HG03196 (cell line): ENCODE measurements at regions not wholly inside any gene's neighbourhood (a gene's known extent, or its start where the extent isn't known, plus 50 kb on each side); places are given as distances from the start of the nearest gene placed in this dataset.

Experiments
- ATAC-seq: cut with Tn5 transposase; IDR thresholded peaks from one replicate; pipeline ENCODE4 v1.9.1; 2021; ENCODE audit not compliant: unreplicated experiment

DNA sequence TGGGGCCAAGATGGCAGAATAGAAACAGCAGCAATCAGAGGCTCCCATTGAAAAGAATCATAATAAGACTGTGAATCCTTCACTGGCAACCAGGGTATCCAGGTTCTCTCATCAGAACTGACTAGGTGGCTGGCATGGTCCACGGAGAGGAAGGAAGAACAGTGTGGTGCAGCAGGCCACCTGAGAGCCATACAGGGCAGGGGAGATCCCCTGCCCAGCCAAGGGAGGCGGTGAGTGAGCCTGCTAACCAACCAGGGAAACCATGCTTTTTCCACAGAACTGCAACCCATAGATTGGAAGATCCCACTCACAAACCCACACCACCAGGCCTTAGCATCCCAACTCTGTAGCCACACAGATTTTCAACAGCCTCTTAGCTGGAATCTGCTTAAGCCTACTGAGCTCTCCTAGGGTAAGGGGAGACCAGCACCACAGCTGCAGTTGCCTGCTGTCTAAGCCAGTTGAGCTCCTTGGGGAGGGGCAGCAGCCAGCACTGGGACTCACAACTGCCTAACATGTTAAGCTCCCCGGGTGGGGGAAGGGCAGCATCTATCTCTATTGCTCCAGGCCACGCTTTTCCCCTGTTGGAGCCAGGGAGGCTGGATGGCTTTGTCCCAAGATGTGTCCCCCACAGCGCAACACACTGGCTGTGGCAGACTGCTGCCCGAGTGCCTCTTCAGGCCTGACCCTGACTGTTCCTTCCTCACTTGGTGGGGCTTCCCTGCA lies 342.6 kb upstream of the CCDC196 start:
- no peak for ATAC-seq

DNA sequence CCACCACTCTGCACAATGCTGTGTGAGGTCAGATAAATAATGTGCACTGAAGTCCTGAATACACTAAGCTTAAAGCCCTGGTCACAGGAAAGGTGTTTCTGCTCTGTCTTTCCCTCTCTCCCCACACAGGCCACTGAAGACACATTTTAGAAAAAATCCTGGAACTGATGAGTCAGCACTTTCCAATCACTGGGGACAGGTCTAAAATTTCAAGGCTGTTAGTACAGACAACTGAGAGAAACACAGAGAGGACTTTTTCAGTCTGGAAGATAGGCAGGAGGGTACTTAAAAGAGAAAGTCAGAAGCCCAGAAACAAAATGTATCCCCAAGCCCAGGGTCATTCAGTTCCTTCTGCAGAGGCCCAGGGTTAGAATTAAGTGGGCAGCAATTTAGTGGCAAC lies 333.9 kb upstream of the CCDC196 start:
- no peak for ATAC-seq

DNA sequence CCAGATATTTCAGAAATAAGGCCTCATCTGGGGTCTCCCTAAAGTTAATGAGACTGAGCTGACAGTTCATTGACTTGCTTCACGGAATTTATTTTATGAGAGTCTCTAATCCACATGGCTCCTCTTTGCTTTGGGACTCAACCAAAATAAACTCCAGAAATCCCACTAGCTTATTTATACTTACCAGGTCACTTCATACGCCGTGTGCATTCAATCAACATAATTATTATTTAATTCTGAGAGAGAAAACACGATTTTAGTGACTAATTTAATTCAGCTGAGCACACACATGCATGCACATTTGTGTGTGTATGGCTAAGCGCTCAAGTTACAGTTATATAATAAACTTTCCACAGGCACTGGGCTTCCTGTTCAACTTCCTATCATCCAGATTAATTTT lies 333.4 kb upstream of the CCDC196 start:
- ATAC-seq, result no peak

DNA sequence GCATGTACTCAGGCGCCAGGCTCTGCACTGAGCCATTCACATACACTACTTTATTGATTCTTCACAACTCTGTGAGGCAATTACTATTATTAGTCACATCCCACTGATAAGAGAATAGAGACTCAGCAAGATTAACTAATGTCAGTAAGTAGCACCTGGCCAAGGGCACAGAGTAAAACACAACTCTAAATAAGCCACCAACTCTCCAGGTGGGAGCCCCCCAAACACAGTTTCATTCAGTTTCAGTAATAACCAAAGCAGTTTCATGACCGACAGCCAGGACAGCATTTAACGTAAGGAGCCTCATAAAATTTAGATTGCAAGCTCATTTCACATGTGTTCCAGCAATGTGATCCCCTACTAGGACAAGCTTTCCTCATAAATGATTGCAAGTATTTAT lies 323.1 kb upstream of the CCDC196 start:
- ATAC-seq, result no peak

DNA sequence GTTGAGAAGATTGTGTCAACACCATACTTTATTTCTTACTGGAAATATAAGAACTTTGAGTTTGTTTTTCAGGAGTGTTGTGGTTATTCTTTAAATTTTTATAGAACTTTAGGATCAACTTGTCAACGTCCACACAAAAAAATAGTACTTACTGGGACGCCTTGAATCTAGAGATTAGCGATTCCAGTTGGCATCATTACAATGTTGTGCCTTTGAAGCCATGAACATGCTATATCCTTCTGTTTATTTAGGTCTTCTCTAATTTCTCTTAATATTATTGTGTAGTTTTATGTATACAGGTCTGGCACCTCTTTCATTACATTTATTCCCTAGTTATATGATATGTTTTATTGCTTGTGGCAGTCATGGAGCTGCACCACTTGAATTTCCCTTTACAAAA lies 320.8 kb upstream of the CCDC196 start:
- no peak for ATAC-seq

DNA sequence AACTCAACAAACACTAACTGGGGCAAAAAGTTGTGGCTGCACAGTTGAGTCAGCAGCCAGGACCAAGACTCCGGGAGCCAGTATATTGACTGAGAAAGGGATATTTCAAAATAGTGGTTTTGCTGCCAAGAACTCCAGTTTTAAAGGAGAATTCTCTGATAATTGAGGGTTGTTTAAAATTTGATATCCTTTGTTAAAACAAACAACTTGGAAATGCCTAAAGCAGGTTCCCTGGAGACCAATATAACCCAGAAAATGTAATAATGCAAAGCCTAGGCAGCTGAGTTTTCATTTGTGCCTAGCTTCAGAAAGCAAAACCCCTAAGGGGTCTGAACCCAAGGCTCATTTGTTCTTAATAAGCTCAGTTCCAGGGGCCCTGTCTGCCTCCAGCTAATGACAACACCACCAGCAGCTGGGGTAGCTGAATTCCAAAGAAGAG lies 311.7 kb upstream of the CCDC196 start:
- ATAC-seq, result no peak

DNA sequence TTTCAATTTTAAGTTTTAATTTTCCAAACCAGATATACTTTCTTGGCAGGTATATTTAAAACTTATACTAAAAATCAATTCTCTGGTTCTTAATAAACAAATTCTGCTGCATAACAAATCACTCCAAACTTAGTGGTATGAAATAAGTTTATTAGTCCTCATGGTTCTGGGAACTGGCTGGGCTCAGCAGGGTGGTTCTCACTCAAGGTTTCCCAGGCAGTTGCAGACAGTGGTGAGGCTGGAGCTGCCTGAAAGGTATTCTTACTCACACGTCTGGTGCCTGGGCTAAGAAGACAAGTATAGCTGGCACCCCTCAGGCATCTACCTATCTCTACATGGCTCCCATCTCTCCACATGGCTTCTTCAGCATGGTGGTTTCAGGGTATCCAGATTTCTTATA lies 308.2 kb upstream of the CCDC196 start:
- no peak for ATAC-seq

DNA sequence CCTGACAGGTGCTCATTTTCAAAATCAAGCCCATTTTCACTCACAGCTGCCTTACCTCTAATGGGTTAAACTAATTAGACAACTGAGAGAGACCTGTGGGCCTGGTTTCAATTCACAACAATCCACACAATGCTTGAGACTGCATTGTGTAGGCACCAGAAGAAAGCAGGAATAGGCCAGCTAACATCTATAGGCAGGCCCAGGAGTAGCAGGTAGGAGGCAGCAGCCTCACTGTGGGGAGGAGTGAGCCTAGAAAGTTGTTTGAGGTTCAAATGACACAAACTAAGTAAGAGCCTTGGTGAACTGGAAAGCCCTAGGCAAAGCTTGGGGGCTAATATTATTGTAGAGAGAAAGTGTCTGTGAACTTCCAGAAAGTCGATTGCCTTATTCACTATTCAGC lies 289.5 kb upstream of the CCDC196 start:
- ATAC-seq, result no peak

DNA sequence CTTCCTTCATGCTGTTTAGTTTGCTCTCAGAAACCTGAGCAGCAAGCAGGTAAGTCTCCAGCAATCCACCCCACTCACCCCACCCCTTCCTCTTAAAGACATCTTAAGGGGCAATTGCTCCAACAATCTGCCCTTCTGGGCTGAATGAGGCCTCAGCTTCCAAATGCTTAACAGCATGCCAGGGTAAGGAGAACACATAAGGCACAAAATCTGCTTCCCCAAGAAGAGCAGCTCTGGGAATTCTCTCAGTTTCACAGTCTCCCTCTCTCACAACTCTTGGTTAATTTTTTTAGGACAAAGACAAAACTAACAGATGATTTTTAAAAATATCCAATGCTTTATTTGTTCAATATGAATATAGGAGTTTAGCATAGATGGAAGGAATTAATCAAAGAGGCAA lies 288.9 kb upstream of the CCDC196 start:
- no peak for ATAC-seq

DNA sequence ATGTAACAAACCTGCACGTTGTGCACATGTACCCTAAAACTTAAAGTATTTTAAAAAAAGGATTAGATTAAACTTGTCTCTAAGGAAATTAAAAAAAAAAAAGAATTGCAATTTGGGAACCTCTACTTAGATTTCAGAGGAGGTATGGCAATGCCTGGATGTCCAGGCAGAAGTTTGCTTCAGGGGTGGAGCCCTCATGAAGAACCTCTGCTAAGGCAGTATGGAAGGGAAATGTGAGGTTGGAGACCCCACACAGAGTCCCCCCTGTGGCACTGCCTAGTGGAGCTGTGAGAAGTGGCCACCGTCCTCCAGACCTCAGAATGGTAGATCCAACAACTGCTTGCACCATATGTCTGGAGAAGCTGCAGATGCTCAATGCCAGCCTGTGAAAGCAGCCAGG lies 279.6 kb upstream of the CCDC196 start:
- no peak for ATAC-seq

DNA sequence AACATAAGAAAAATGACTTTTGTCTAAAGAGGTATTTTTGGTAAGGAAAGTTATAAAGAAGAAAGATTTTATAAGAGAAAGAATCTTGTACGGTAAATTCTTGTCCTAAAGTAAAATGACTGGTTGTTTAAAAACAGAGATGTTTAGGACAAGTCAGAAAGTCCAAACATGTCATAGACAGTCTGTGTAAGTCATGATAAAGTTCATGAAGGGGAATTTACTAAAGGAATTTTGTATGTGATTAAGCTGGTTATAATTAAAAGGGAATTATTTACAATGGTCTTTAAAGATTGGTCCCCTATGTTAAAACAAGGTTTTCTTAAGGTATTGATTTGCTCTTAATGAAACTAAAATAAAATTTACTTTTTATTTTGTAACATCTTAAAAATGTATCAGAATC lies 269.4 kb upstream of the CCDC196 start:
- ATAC-seq, result no peak

DNA sequence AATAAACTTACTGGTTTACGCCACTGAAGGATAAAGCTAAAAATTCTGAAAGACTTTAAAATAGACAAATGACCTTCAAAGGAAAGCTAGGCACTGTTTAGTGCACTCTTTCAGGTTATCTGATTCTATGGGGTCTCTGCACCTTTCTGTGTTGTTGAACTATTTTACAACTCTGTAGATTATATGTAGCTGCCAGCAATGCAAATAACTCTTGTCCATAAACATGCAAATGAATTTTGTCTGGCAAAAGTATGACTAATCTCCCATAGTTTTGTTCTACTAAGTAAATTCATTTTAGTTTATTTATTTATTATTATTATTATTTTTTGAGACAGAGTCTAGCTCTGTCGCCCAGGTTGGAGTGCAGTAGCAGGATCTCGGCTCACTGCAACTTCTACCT lies 266.3 kb upstream of the CCDC196 start:
- no peak for ATAC-seq

DNA sequence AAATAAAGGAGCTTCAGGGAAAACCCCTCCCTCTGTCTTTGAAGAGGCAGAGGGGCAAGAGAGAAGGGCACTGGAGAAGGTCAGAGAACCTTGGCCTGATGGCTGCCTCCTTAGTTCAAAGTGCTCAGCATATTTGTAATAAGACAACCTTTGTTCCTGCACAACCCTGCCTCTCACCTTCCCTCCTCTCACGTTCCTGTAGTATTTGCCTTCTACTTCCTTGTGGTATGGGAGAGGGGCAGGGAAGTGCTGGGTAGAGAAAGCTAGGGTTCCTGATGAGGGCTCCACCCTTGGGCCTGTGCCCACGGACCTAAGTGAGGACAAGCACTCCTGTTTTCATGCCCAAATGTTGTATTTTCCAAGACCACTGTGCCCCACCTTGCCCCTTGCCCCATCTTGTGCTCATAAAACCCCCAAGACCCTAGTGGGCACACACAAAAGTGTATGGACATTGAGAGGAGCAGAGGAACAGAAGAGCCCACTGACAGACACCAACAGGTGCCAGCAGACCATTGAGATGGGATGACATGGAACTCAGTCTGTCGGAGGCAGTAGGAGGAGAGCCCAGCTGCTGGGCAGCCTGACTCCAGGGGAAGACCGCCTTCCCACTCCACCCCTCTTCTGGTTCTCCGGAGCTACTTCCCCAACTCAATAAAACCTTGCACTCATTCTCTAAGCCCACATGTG lies 261.5 kb upstream of the CCDC196 start:
- no peak for ATAC-seq

DNA sequence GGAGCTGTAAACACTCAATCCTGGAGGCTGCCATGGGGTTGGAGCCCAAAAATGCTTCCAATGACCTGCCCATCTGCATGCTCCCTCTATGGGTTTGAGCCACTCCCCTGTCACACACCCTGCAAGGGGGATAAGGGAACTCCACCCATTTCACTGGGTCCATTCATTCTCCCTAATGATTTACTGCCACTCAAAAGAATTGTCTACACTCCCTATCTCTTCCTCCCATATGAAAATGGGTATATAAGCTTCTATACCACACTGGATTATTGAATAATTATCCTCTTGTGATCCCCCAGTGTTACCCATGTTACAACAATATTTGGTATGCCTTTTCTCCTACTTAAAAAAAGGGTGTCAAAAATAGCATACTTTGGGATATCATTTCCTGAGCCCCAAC lies 260.8 kb upstream of the CCDC196 start:
- ATAC-seq, result no peak

DNA sequence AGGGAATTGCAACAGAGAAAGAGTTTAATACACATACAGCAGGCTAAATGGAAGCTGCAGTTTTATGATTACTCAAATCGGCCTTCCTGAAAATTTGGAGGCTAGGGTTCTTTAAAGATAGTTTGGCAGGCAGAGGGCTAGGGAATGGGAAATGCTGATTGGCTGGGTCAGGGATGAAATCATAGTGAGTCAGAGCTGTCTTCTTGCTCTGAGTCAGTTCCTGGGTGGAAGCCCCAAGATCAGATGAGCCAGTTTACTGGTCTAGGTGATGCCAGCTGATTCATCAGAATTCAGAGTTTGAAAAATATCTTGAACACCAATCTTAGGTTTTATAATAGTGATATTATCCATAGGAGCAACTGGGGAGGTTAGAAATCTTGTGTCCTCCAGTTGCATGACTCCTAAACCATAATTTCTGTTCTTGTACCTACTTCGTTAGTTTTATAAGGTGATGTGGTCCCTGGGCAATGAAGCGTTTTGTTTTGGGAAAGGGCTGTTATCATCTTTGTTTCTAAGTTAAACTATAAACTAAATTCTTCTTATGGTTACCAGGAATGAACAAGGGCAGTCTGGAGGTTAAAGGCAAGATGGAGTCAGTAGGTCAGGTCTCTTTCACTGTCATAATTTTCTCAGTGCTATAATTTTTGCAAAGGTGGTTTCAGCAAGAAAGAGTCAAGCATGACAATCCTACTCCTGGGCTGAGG lies 257.8 kb upstream of the CCDC196 start:
- no peak for ATAC-seq

DNA sequence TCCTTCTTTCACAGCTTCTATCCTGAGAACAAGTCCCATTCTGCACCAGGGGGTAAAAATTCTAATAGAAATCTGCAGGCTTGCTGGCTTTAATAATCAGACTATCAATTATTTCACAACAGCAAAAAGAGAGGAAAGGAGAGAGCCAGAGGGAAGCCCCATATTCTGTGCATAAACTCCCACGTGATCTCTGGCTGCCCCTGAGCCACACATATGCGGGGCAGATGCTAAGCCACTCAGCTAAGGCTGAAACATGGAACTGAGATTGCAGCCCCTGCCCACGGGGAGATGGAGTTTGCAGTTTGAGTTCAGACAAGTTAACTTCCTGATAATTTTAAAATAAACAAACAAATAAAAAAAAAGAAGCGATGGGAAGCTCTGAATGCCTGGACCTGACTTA lies 254.4 kb upstream of the CCDC196 start:
- no peak for ATAC-seq

DNA sequence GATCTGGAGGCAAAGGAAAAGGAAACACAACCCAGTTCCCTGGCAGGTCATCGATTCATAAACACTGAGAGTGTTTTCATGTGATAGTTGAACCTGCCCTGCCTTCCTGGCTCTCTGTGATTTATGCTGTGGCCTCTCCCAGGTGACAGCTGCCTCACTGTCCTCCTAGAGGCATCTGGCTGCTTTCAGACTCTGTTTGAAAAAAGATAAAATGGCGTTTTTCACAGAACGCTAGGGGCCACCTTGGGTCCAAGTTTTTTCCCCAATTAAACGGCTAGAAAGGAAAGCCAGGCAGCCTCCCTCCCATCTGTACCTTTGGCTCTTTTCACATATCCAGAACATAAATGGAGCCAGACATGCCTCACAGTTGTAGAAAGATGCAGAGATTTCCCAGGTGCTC lies 252.6 kb upstream of the CCDC196 start:
- no peak for ATAC-seq

DNA sequence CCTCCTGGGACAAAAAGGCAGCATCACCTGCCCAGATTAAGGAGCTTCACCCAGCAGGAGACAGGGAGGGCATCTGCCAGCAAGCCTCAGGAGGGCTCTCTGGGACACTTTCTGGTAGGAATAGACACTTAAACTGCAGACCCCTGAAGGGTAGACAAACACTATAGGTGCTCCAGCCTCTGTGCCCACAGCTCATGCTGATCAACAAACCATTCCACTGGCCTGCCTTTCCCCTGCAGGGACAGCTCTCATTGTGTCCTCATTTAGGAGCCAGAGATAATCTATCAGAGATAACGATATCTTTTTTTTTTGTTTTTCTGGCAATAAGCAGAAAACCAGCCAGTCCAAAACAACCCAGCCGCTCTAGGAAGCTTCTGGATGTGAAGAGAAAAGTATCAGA lies 251.8 kb upstream of the CCDC196 start:
- ATAC-seq, result no peak

DNA sequence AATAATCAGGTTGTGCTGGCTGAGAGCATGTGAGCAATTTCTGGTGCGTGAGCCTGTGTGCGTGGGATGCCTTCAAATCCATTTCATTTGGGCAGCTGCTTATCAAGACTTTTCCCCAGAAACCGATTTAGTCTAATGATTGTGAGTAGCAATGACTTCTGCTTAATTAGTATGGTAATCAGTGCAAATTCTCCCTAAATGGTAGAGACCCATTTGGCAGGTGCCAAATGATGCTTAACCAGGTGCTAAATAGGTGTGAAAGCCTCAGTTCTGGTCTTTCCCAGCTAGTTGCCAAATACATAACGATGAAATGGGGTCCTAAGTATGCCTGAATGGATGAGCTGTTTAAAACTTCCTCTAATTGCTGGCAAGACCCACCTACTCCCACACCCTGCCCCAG lies 248.4 kb upstream of the CCDC196 start:
- ATAC-seq, result no peak

DNA sequence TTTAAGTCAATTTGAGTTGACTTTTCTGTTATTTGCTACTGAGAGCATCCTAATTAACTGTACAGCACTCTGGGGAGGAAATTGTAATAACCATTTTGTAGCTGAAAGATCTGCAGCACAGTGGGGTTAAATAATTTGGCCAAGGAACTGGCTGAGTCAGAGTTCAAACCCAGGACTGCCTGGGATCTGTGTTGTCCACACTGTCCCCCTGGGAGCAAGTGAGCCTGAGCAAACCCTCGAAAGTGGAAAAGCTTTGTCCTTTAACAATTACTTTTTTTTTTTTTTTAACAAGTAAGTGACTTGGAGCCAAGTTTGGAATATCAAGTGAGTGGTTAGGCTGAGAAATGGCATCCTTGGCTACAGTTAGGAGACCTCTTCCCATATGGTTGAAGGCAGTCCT lies 247.2 kb upstream of the CCDC196 start:
- no peak for ATAC-seq

DNA sequence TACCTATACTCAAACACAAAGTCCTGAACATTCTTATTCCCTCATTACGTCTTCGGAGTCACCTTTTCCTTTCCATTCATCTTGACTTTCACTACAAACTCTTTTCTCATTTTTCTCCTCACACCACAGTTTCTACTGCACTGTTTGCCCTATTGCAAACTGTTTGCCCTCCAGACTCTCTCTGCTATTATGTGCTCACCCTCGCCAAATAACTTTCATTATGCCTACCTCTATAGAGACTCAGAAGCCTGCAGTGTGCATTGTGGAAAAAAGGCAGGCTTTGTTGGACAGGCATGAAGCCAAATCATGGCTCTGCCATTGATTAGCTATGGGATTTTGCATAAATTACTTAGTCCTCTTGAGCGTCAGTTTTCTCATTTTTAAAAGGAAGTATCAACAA lies 246.6 kb upstream of the CCDC196 start:
- no peak for ATAC-seq

DNA sequence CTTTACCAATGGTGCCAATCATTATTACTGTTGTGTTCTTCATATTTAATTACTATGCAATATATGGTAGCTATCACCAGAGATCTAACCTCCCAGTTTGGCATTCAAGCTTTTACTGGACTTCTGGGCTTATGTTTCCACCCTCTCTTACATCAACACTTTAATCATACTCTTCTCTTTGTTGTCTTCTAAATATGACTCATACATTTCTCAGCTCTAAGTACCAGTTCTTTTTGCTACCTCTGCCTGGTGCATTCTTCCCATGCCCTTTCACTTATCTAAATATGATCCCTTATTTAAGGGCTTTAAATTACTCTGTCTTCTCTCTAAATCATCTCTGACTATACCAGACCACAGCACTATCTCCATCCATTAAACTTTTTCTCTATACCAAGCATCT lies 246.1 kb upstream of the CCDC196 start:
- no peak for ATAC-seq
